GM23248 (cell line): ENCODE measurements at regions not wholly inside any gene's neighbourhood (a gene's known extent, or its start where the extent isn't known, plus 50 kb on each side); places are given as distances from the start of the nearest gene placed in this dataset.
"Not testable (repeated sequence)": the region's sequence is repeated elsewhere in the genome, so short reads cannot be mapped to it uniquely, and the experiment has no call there.

Experiments used
- EZH2 ChIP-seq: fragments of 200-600 bp; sonication (generic); IDR thresholded peaks from 2 replicates; pipeline ENCODE4 v1.6.1; 2018; ENCODE audit warnings: antibody characterized with exemption, mild to moderate bottlenecking; ENCODE audit not compliant: insufficient read depth, poor library complexity, severe bottlenecking
- EZH2phosphoT487 ChIP-seq: fragments of 200-600 bp; sonication (generic); IDR thresholded peaks from 2 replicates; pipeline ENCODE4 v1.6.1; 2018; ENCODE audit warnings: antibody characterized with exemption, moderate library complexity, mild to moderate bottlenecking, low read depth; ENCODE audit not compliant: insufficient read depth

GRCh38 chr14:96714537-96714936 is 82.6 kb upstream of the VRK1 start:
- not testable (repeated sequence) for TF ChIP-seq EZH2phosphoT487, EZH2
